GM21786 (cell line): ENCODE measurements at regions not wholly inside any gene's neighbourhood (a gene's known extent, or its start where the extent isn't known, plus 50 kb on each side); places are given as distances from the start of the nearest gene placed in this dataset.

Experiments used
- ATAC-seq: cut with Tn5 transposase; IDR thresholded peaks from one replicate; pipeline ENCODE4 v1.9.1; 2021; ENCODE audit not compliant: unreplicated experiment

- no peak for ATAC-seq
These were observed 1207.5 kb upstream of the GOT2 start for GRCh38 chr16:59941594-59941993.

- no peak for ATAC-seq
These were observed 1185.9 kb upstream of the GOT2 start for GRCh38 chr16:59920054-59920453.

GRCh38 chr16:59913666-59914065, 1179.5 kb upstream of the GOT2 start:
- no peak for ATAC-seq

GRCh38 chr16:59909262-59909661, 1175.1 kb upstream of the GOT2 start:
- ATAC-seq, result no peak

- no peak for ATAC-seq
These were observed 1173.5 kb upstream of the GOT2 start for GRCh38 chr16:59907611-59908010.

GRCh38 chr16:59905606-59906005, 1171.5 kb upstream of the GOT2 start:
- no peak for ATAC-seq

GRCh38 chr16:59905131-59905530, 1171.0 kb upstream of the GOT2 start:
- no peak for ATAC-seq

GRCh38 chr16:59899940-59900339, 1165.8 kb upstream of the GOT2 start:
- no peak for ATAC-seq

GRCh38 chr16:59892376-59892775, 1158.3 kb upstream of the GOT2 start:
- ATAC-seq, result no peak

GRCh38 chr16:59887856-59888255, 1153.7 kb upstream of the GOT2 start:
- ATAC-seq, result no peak

GRCh38 chr16:59886021-59886420, 1151.9 kb upstream of the GOT2 start:
- no peak for ATAC-seq

GRCh38 chr16:59881376-59881775, 1147.3 kb upstream of the GOT2 start:
- ATAC-seq, result no peak

GRCh38 chr16:59880611-59881010, 1146.5 kb upstream of the GOT2 start:
- no peak for ATAC-seq

- no peak for ATAC-seq
These were observed 1144.9 kb upstream of the GOT2 start for GRCh38 chr16:59878999-59879398.

GRCh38 chr16:59878479-59878878, 1144.4 kb upstream of the GOT2 start:
- ATAC-seq, result no peak

- no peak for ATAC-seq
These were observed 1131.0 kb upstream of the GOT2 start for GRCh38 chr16:59864981-59865666.

- ATAC-seq, result no peak
These were observed 1125.7 kb upstream of the GOT2 start for GRCh38 chr16:59859676-59860402.

- ATAC-seq, result no peak
These were observed 1120.8 kb upstream of the GOT2 start for GRCh38 chr16:59854846-59855439.

GRCh38 chr16:59849716-59850115, 1115.6 kb upstream of the GOT2 start:
- ATAC-seq, result no peak

GRCh38 chr16:59848296-59848695, 1114.2 kb upstream of the GOT2 start:
- ATAC-seq, result no peak

GRCh38 chr16:59840169-59840568, 1106.1 kb upstream of the GOT2 start:
- no peak for ATAC-seq

- no peak for ATAC-seq
These were observed 1092.7 kb upstream of the GOT2 start for GRCh38 chr16:59826767-59827166.
